ENCODE measurements at regions not wholly inside any gene's neighbourhood (a gene's known extent, or its start where the extent isn't known, plus 50 kb on each side); places are given as distances from the start of the nearest gene placed in this dataset.

GRCh38 chr2:206875701-206876100 lies 63.6 kb upstream of the CPO start:
- intact Hi-C loops (cut with micrococcal nuclease), result no loop called here
- POLR2A ChIA-PET, result interaction anchor here (0.6 kb wide), 1 partner anchor 397 kb away, joined by 3 read pairs; no protein-coding TSS in a partner anchor
- ATAC-seq, result no peak
- DNase-seq, result no peak
- Mint-ChIP-seq H3K27me3 (peaks cover 2% of the 10 kb centered on the region), H3K4me1 (ENCODE audit: low read depth) (no peaks in the 10 kb centered on the region), H3K27ac (no peak overlapping the region), H3K36me3 (ENCODE audit: low read depth) (no peaks in the 10 kb centered on the region), H3K4me3 (no peak overlapping the region), H3K9me3 (no peaks in the 10 kb centered on the region)
- CTCF ChIA-PET, result no interaction called here
- TF ChIP-seq CTCF (IDR thresholded peaks at IDR 0.05), result no peak

GRCh38 chr2:206876216-206876860 lies 63.0 kb upstream of the CPO start:
- Mint-ChIP-seq H3K4me3 (no peak overlapping the region), H3K9me3 (no peaks in the 10 kb centered on the region), H3K27me3 (peaks cover 2% of the 10 kb centered on the region), H3K4me1 (ENCODE audit: low read depth) (no peaks in the 10 kb centered on the region), H3K27ac (no peak overlapping the region), H3K36me3 (ENCODE audit: low read depth) (no peaks in the 10 kb centered on the region)
- POLR2A ChIA-PET, result no interaction called here
- CTCF ChIA-PET, result no interaction called here
- no peak for DNase-seq
- intact Hi-C loops (cut with micrococcal nuclease), result no loop called here
- no peak for ATAC-seq
- TF ChIP-seq CTCF (IDR thresholded peaks at IDR 0.05), result no peak

- H3K4me1 Mint-ChIP-seq (ENCODE audit: low read depth), result no peaks in the 10 kb centered on the region
- ATAC-seq, result no peak
- CTCF ChIA-PET, result no interaction called here
- no peak overlapping the region for H3K4me3 Mint-ChIP-seq
- TF ChIP-seq CTCF (IDR thresholded peaks at IDR 0.05), result no peak
- no peak overlapping the region for H3K27ac Mint-ChIP-seq
- no peaks in the 10 kb centered on the region for H3K36me3 Mint-ChIP-seq (ENCODE audit: low read depth)
- no peaks in the 10 kb centered on the region for H3K27me3 Mint-ChIP-seq
- intact Hi-C loops (cut with micrococcal nuclease), result no loop called here
- H3K9me3 Mint-ChIP-seq, result no peaks in the 10 kb centered on the region
- POLR2A ChIA-PET, result no interaction called here
- no peak for DNase-seq
Measured at GRCh38 chr2:206881708-206882410, 57.5 kb upstream of the CPO start.

- ChIA-PET CTCF (no interaction called here), POLR2A (no interaction called here)
- H3K9me3 Mint-ChIP-seq, result no peaks in the 10 kb centered on the region
- no peak for ATAC-seq
- no peak for TF ChIP-seq CTCF (IDR thresholded peaks at IDR 0.05)
- H3K27ac Mint-ChIP-seq, result no peak overlapping the region
- H3K36me3 Mint-ChIP-seq (ENCODE audit: low read depth), result no peaks in the 10 kb centered on the region
- no peak overlapping the region for H3K4me3 Mint-ChIP-seq
- no peak for DNase-seq
- H3K4me1 Mint-ChIP-seq (ENCODE audit: low read depth), result no peaks in the 10 kb centered on the region
- intact Hi-C loops (cut with micrococcal nuclease), result no loop called here
- no peaks in the 10 kb centered on the region for H3K27me3 Mint-ChIP-seq
Measured at GRCh38 chr2:206886696-206887095, 52.6 kb upstream of the CPO start.

GRCh38 chr2:206887745-206888144 lies 51.6 kb upstream of the CPO start:
- DNase-seq, result no peak
- Mint-ChIP-seq H3K27me3 (no peaks in the 10 kb centered on the region), H3K36me3 (ENCODE audit: low read depth) (no peaks in the 10 kb centered on the region), H3K27ac (no peak overlapping the region), H3K9me3 (no peaks in the 10 kb centered on the region), H3K4me3 (no peak overlapping the region), H3K4me1 (ENCODE audit: low read depth) (no peaks in the 10 kb centered on the region)
- TF ChIP-seq CTCF (IDR thresholded peaks at IDR 0.05), result no peak
- no peak for ATAC-seq
- intact Hi-C loops (cut with micrococcal nuclease), result no loop called here
- CTCF ChIA-PET, result no interaction called here
- POLR2A ChIA-PET, result no interaction called here

Measured in activated CD8-positive, alpha-beta T cell treated with anti-CD3 and anti-CD28 coated beads for 36 hours (primary cell).